ENCODE measurements at regions not wholly inside any gene's neighbourhood (a gene's known extent, or its start where the extent isn't known, plus 50 kb on each side); places are given as distances from the start of the nearest gene placed in this dataset.
"Not testable (repeated sequence)": the region's sequence is repeated elsewhere in the genome, so short reads cannot be mapped to it uniquely, and the experiment has no call there.

GRCh38 chr6:60799146-60799545, 1486.9 kb downstream of the KHDRBS2 start:
- FAIRE-seq; H3K9ac ChIP-seq (ENCODE audit: control insufficient read depth, extremely low read depth, insufficient read depth, low read length); H3K9me1 ChIP-seq (ENCODE audit: control insufficient read depth, extremely low read depth, insufficient read depth, low read length); H3K9me3 ChIP-seq (ENCODE audit: control insufficient read depth, low read depth, low read length); H3K4me1 ChIP-seq (ENCODE audit: control insufficient read depth, extremely low read depth, insufficient read depth, low read length); H3K79me2 ChIP-seq (ENCODE audit: control insufficient read depth, insufficient read depth, low read length); DNase-seq (ENCODE audit: low read depth, low spot score); H3K27ac ChIP-seq (ENCODE audit: control insufficient read depth, insufficient read depth, low read length); H3K4me2 ChIP-seq (ENCODE audit: control insufficient read depth, extremely low read depth, insufficient read depth, low read depth, low read length); dilution Hi-C loops (cut with MboI; ENCODE audit: extremely low pct_ligation_motif_present, low sequenced_read_pairs); H3K36me3 ChIP-seq (ENCODE audit: control insufficient read depth in 2 of 2, extremely low read depth in 1 of 2, insufficient read depth in 2 of 2, low read length in 2 of 2); H4K20me1 ChIP-seq (ENCODE audit: control insufficient read depth, extremely low read depth, insufficient read depth, low read length); H2AFZ ChIP-seq (ENCODE audit: control insufficient read depth, low read length); H3K27me3 ChIP-seq (ENCODE audit: control insufficient read depth, extremely low read depth, insufficient read depth, low read length); H3K4me3 ChIP-seq (ENCODE audit: control insufficient read depth in 2 of 3, extremely low read depth in 1 of 3, insufficient read depth in 2 of 3, low read depth in 1 of 3, low read length in 3 of 3): not testable (repeated sequence)
- TF ChIP-seq CTCF (optimal IDR thresholded peaks at IDR 0.05 in 1 of 3, IDR thresholded peaks at IDR 0.05 in 1 of 3, conservative IDR thresholded peaks at IDR 0.05 in 1 of 3; ENCODE audit: extremely low read depth in 1 of 3, insufficient read depth in 2 of 3, low read length in 3 of 3), result peak in 1 of 3 experiments; percentile 10

- H3K27ac ChIP-seq (ENCODE audit: control insufficient read depth, insufficient read depth, low read length); H3K27me3 ChIP-seq (ENCODE audit: control insufficient read depth, extremely low read depth, insufficient read depth, low read length); H4K20me1 ChIP-seq (ENCODE audit: control insufficient read depth, extremely low read depth, insufficient read depth, low read length); H3K36me3 ChIP-seq (ENCODE audit: control insufficient read depth in 2 of 2, extremely low read depth in 1 of 2, insufficient read depth in 2 of 2, low read length in 2 of 2); dilution Hi-C loops (cut with MboI; ENCODE audit: extremely low pct_ligation_motif_present, low sequenced_read_pairs); H3K4me1 ChIP-seq (ENCODE audit: control insufficient read depth, extremely low read depth, insufficient read depth, low read length); H3K9ac ChIP-seq (ENCODE audit: control insufficient read depth, extremely low read depth, insufficient read depth, low read length); H2AFZ ChIP-seq (ENCODE audit: control insufficient read depth, low read length); DNase-seq (ENCODE audit: low read depth, low spot score); H3K4me3 ChIP-seq (ENCODE audit: control insufficient read depth in 2 of 3, extremely low read depth in 1 of 3, insufficient read depth in 2 of 3, low read depth in 1 of 3, low read length in 3 of 3); H3K9me1 ChIP-seq (ENCODE audit: control insufficient read depth, extremely low read depth, insufficient read depth, low read length); FAIRE-seq; H3K79me2 ChIP-seq (ENCODE audit: control insufficient read depth, insufficient read depth, low read length); H3K4me2 ChIP-seq (ENCODE audit: control insufficient read depth, extremely low read depth, insufficient read depth, low read depth, low read length); H3K9me3 ChIP-seq (ENCODE audit: control insufficient read depth, low read depth, low read length): not testable (repeated sequence)
Observed at GRCh38 chr6:60797831-60798230, 1488.2 kb downstream of the KHDRBS2 start.

GRCh38 chr6:60789601-60790000, 1496.4 kb downstream of the KHDRBS2 start:
- H3K9me1 ChIP-seq (ENCODE audit: control insufficient read depth, extremely low read depth, insufficient read depth, low read length); H4K20me1 ChIP-seq (ENCODE audit: control insufficient read depth, extremely low read depth, insufficient read depth, low read length); FAIRE-seq; H3K79me2 ChIP-seq (ENCODE audit: control insufficient read depth, insufficient read depth, low read length); H3K27me3 ChIP-seq (ENCODE audit: control insufficient read depth, extremely low read depth, insufficient read depth, low read length); H3K36me3 ChIP-seq (ENCODE audit: control insufficient read depth in 2 of 2, extremely low read depth in 1 of 2, insufficient read depth in 2 of 2, low read length in 2 of 2); DNase-seq (ENCODE audit: low read depth, low spot score); H3K27ac ChIP-seq (ENCODE audit: control insufficient read depth, insufficient read depth, low read length); H3K4me1 ChIP-seq (ENCODE audit: control insufficient read depth, extremely low read depth, insufficient read depth, low read length); H3K4me3 ChIP-seq (ENCODE audit: control insufficient read depth in 2 of 3, extremely low read depth in 1 of 3, insufficient read depth in 2 of 3, low read depth in 1 of 3, low read length in 3 of 3); H2AFZ ChIP-seq (ENCODE audit: control insufficient read depth, low read length); H3K4me2 ChIP-seq (ENCODE audit: control insufficient read depth, extremely low read depth, insufficient read depth, low read depth, low read length); H3K9ac ChIP-seq (ENCODE audit: control insufficient read depth, extremely low read depth, insufficient read depth, low read length); dilution Hi-C loops (cut with MboI; ENCODE audit: extremely low pct_ligation_motif_present, low sequenced_read_pairs); H3K9me3 ChIP-seq (ENCODE audit: control insufficient read depth, low read depth, low read length): not testable (repeated sequence)

GRCh38 chr6:60782698-60783464, 1503.1 kb downstream of the KHDRBS2 start:
- H2AFZ ChIP-seq (ENCODE audit: control insufficient read depth, low read length); H3K9me1 ChIP-seq (ENCODE audit: control insufficient read depth, extremely low read depth, insufficient read depth, low read length); dilution Hi-C loops (cut with MboI; ENCODE audit: extremely low pct_ligation_motif_present, low sequenced_read_pairs); H3K27ac ChIP-seq (ENCODE audit: control insufficient read depth, insufficient read depth, low read length); H3K4me2 ChIP-seq (ENCODE audit: control insufficient read depth, extremely low read depth, insufficient read depth, low read depth, low read length); FAIRE-seq; H3K27me3 ChIP-seq (ENCODE audit: control insufficient read depth, extremely low read depth, insufficient read depth, low read length); H3K9me3 ChIP-seq (ENCODE audit: control insufficient read depth, low read depth, low read length); H3K4me3 ChIP-seq (ENCODE audit: control insufficient read depth in 2 of 3, extremely low read depth in 1 of 3, insufficient read depth in 2 of 3, low read depth in 1 of 3, low read length in 3 of 3); H3K4me1 ChIP-seq (ENCODE audit: control insufficient read depth, extremely low read depth, insufficient read depth, low read length); H4K20me1 ChIP-seq (ENCODE audit: control insufficient read depth, extremely low read depth, insufficient read depth, low read length); DNase-seq (ENCODE audit: low read depth, low spot score); H3K79me2 ChIP-seq (ENCODE audit: control insufficient read depth, insufficient read depth, low read length); H3K36me3 ChIP-seq (ENCODE audit: control insufficient read depth in 2 of 2, extremely low read depth in 1 of 2, insufficient read depth in 2 of 2, low read length in 2 of 2); H3K9ac ChIP-seq (ENCODE audit: control insufficient read depth, extremely low read depth, insufficient read depth, low read length): not testable (repeated sequence)
